Progenitor cell of endocrine pancreas (in vitro differentiated cells): ENCODE measurements at regions not wholly inside any gene's neighbourhood (a gene's known extent, or its start where the extent isn't known, plus 50 kb on each side); places are given as distances from the start of the nearest gene placed in this dataset.

Experiments
- DNase-seq: peaks from one replicate; pipeline ENCODE4 v3.0.0; 2021; ENCODE audit warnings: low spot score; ENCODE audit not compliant: unreplicated experiment
- H3K27ac Mint-ChIP-seq: 2 replicates; pipeline ENCODE4 v1.8.0; 2021; ENCODE audit warnings: mild to moderate bottlenecking, moderate library complexity, mixed read lengths
- H3K27me3 Mint-ChIP-seq: 2 replicates; pipeline ENCODE4 v1.8.0; 2021; ENCODE audit warnings: mixed read lengths
- H3K36me3 Mint-ChIP-seq: 2 replicates; pipeline ENCODE4 v1.8.0; 2022; ENCODE audit warnings: mixed read lengths; ENCODE audit not compliant: insufficient read depth
- H3K4me1 Mint-ChIP-seq: 2 replicates; pipeline ENCODE4 v1.8.0; 2021; ENCODE audit warnings: low read depth, mixed read lengths
- H3K4me3 Mint-ChIP-seq: 2 replicates; pipeline ENCODE4 v1.8.0; 2021; ENCODE audit warnings: low read depth, mild to moderate bottlenecking, moderate library complexity, mixed read lengths
- H3K9me3 Mint-ChIP-seq: 2 replicates; pipeline ENCODE4 v1.8.0; 2021; ENCODE audit warnings: low read depth, mixed read lengths
- CTCF ChIP-seq: fragments of 200-600 bp; sonication (generic); IDR thresholded peaks from one replicate; pipeline ENCODE4 v1.5.0; 2021; ENCODE audit warnings: antibody characterized with exemption, mild to moderate bottlenecking; ENCODE audit not compliant: unreplicated experiment

GRCh38 chr21:28714777-28715464 lies 277.8 kb downstream of the LTN1 start:
- Mint-ChIP-seq H3K27ac (no peak overlapping the region), H3K4me3 (no peak overlapping the region), H3K4me1 (peaks cover 2% of the 10 kb centered on the region), H3K27me3 (no peaks in the 10 kb centered on the region), H3K36me3 (no peaks in the 10 kb centered on the region), H3K9me3 (peaks cover 14% of the 10 kb centered on the region)
- no peak for TF ChIP-seq CTCF
- no peak for DNase-seq

- H3K9me3 Mint-ChIP-seq, result peaks cover 9% of the 10 kb centered on the region
- H3K27ac Mint-ChIP-seq, result no peak overlapping the region
- no peak overlapping the region for H3K4me3 Mint-ChIP-seq
- no peak for DNase-seq
- no peak for TF ChIP-seq CTCF
- H3K4me1 Mint-ChIP-seq, result peaks cover 2% of the 10 kb centered on the region
- H3K27me3 Mint-ChIP-seq, result no peaks in the 10 kb centered on the region
- no peaks in the 10 kb centered on the region for H3K36me3 Mint-ChIP-seq
Observed at GRCh38 chr21:28712411-28712810, 280.3 kb downstream of the LTN1 start.

GRCh38 chr21:28705616-28706015 lies 287.1 kb downstream of the LTN1 start:
- Mint-ChIP-seq H3K36me3 (no peaks in the 10 kb centered on the region), H3K27ac (no peak overlapping the region), H3K4me3 (no peak overlapping the region)

GRCh38 chr21:28704746-28705145 lies 287.9 kb downstream of the LTN1 start:
- Mint-ChIP-seq H3K36me3 (no peaks in the 10 kb centered on the region), H3K4me1 (no peaks in the 10 kb centered on the region), H3K27ac (no peak overlapping the region), H3K9me3 (peaks cover 12% of the 10 kb centered on the region), H3K4me3 (no peak overlapping the region), H3K27me3 (no peaks in the 10 kb centered on the region)
- no peak for TF ChIP-seq CTCF
- DNase-seq, result no peak

More at GRCh38 chr21:28705616-28706015, 287.1 kb downstream of the LTN1 start:
- Mint-ChIP-seq H3K9me3 (peaks cover 12% of the 10 kb centered on the region), H3K4me1 (no peaks in the 10 kb centered on the region), H3K27me3 (no peaks in the 10 kb centered on the region)
- no peak for TF ChIP-seq CTCF
- no peak for DNase-seq

- Mint-ChIP-seq H3K9me3 (peaks cover 12% of the 10 kb centered on the region), H3K27ac (no peak overlapping the region), H3K27me3 (no peaks in the 10 kb centered on the region), H3K4me1 (no peaks in the 10 kb centered on the region), H3K4me3 (no peak overlapping the region), H3K36me3 (no peaks in the 10 kb centered on the region)
- TF ChIP-seq CTCF, result no peak
- no peak for DNase-seq
Observed at GRCh38 chr21:28703861-28704260, 288.8 kb downstream of the LTN1 start.
